Neural crest cell (in vitro differentiated cells): ENCODE measurements at regions not wholly inside any gene's neighbourhood (a gene's known extent, or its start where the extent isn't known, plus 50 kb on each side); places are given as distances from the start of the nearest gene placed in this dataset.
"Not testable (repeated sequence)": the region's sequence is repeated elsewhere in the genome, so short reads cannot be mapped to it uniquely, and the experiment has no call there.

Experiments used
- DNase-seq: peaks from one replicate; pipeline ENCODE4 v3.0.0; 2021; ENCODE audit warnings: low read depth, mixed read lengths, low spot score
- H3K27ac Mint-ChIP-seq: one replicate; pipeline ENCODE4 v1.8.0; 2021; ENCODE audit warnings: mild to moderate bottlenecking, mixed read lengths; ENCODE audit not compliant: unreplicated experiment
- H3K27me3 Mint-ChIP-seq: 2 replicates; pipeline ENCODE4 v1.8.0; 2021; ENCODE audit warnings: low read depth, mild to moderate bottlenecking, mixed read lengths
- H3K36me3 Mint-ChIP-seq: 2 replicates; pipeline ENCODE4 v1.8.0; 2021; ENCODE audit warnings: low read depth, mild to moderate bottlenecking, mixed read lengths
- H3K4me1 Mint-ChIP-seq: 2 replicates; pipeline ENCODE4 v1.8.0; 2021; ENCODE audit warnings: mixed read lengths
- H3K4me3 Mint-ChIP-seq: one replicate; pipeline ENCODE4 v1.8.0; 2021; ENCODE audit warnings: mild to moderate bottlenecking, mixed read lengths
- H3K9me3 Mint-ChIP-seq: 2 replicates; pipeline ENCODE4 v1.8.0; 2021; ENCODE audit warnings: mixed read lengths
- TF ChIP-seq, protein P1 (sequence below): fragments of 200-600 bp; sonication (generic); conservative IDR thresholded peaks from 2 replicates; pipeline ENCODE4 v1.5.0; 2021; ENCODE audit warnings: antibody characterized with exemption, mild to moderate bottlenecking

DNA sequence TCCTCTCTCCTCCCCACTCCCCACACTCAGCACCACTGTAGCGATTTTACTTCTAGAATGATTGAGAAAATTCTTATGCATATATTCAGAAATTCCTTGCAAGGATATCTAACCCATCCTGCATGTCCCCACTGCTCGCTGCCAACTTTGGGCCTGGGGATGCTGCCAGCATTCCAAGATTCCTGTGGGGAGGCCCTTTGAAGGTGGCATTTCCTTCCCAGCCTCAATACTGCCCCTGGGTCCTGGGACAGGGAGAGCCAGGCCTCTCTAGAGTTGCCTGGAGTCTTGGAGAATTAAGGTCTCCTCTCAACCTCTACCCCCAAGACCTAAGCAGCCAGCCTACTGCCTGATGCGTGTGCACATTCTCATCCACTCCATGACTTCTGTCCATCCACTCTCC is 303.5 kb downstream of the NEBL start:
- Mint-ChIP-seq H3K4me1 (peaks cover 29% of the 10 kb centered on the region), H3K36me3 (no peaks in the 10 kb centered on the region), H3K9me3 (peaks cover 2% of the 10 kb centered on the region), H3K27ac (no peak overlapping the region), H3K4me3 (no peak overlapping the region), H3K27me3 (no peaks in the 10 kb centered on the region)
- TF ChIP-seq, protein P1, sequence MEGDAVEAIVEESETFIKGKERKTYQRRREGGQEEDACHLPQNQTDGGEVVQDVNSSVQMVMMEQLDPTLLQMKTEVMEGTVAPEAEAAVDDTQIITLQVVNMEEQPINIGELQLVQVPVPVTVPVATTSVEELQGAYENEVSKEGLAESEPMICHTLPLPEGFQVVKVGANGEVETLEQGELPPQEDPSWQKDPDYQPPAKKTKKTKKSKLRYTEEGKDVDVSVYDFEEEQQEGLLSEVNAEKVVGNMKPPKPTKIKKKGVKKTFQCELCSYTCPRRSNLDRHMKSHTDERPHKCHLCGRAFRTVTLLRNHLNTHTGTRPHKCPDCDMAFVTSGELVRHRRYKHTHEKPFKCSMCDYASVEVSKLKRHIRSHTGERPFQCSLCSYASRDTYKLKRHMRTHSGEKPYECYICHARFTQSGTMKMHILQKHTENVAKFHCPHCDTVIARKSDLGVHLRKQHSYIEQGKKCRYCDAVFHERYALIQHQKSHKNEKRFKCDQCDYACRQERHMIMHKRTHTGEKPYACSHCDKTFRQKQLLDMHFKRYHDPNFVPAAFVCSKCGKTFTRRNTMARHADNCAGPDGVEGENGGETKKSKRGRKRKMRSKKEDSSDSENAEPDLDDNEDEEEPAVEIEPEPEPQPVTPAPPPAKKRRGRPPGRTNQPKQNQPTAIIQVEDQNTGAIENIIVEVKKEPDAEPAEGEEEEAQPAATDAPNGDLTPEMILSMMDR: no peak
- DNase-seq: no peak

DNA sequence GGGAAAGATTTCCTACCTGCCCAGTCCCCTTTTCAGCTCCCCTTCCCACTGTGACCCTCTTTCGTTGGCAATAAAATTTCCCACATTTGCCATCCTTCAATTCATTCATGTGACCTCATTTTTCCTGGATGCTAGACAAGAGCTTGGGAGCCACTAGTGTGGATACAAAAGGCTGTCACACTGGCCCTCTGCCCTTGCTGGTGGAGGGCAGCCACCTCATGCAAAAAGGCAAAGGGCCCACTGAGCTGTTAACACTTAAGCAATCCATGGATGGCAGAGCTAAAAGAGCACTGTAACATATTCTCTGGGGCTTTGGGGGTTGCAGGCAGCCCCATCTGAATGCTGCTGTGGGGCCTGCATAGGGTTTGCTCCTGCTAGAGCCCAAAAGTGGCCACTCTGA is 315.1 kb downstream of the NEBL start:
- Mint-ChIP-seq H3K4me1 (no peaks in the 10 kb centered on the region), H3K27me3 (no peaks in the 10 kb centered on the region), H3K4me3 (no peak overlapping the region), H3K27ac (no peak overlapping the region), H3K9me3 (peaks cover 10% of the 10 kb centered on the region), H3K36me3 (no peaks in the 10 kb centered on the region)
- TF ChIP-seq, protein P1: no peak
- no peak for DNase-seq

DNA sequence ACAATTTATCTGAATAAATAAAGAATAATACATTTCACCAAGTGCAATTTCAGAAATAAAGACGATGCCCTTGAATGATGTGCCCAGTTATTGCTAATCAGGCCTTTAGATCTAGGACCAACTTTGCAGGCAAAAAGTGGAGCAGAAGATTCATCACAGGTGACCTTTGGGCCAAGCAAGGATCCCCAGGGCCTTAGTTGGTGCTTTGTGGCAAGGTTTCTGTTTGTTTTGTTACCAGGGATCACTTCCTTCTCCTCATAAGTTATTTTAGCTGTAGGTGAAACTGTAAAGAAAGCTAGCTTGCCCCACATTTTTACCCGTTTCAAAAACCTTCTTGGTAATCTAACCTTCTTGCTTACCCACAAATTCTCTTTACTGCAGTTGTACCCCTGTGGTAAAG is 323.2 kb downstream of the NEBL start:
- TF ChIP-seq, protein P1: no peak
- Mint-ChIP-seq H3K9me3 (no peaks in the 10 kb centered on the region), H3K4me3 (no peak overlapping the region), H3K36me3 (no peaks in the 10 kb centered on the region), H3K27me3 (no peaks in the 10 kb centered on the region), H3K27ac (no peak overlapping the region), H3K4me1 (peaks cover 5% of the 10 kb centered on the region)
- DNase-seq: no peak

DNA sequence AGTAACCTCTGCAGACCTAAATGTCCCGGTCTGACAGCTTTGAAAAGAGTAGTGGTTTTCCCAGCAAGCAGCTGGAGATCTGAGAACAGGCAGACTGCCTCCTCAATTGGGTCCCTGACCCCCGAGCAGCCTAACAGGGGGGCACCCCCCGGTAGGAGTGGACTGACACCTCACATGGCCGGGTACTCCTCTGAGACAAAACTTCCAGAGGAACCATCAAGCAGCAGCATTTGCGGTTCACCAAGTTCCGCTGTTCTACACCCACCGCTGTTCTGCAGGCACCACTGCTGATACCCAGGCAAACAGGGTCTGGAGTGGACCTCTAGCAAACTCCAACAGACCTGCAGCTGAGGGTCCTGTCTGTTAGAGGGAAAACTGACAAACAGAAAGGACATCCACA is 341.1 kb downstream of the NEBL start:
- not testable (repeated sequence) for H3K36me3 Mint-ChIP-seq, H3K27me3 Mint-ChIP-seq, DNase-seq, H3K9me3 Mint-ChIP-seq, H3K4me3 Mint-ChIP-seq, H3K27ac Mint-ChIP-seq, H3K4me1 Mint-ChIP-seq

DNA sequence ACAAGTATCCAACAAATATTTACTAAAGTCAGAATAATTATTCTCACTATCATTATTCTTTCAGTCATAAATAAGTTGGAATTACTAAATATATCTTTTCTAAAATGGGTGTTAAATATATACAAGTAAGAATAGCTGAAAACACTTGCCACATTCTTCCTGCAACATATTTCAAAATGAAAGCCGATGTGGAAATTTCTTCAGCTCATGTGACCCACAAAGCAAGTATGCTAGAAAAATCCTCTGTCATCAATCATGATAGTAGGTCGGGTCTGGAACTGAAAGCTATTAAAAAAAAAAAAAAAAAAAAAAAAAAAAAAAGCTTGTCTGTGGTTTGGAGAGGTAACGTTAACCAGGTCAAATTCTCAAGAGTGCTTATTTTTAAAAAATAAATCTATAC is 344.7 kb downstream of the NEBL start:
- H3K27me3 Mint-ChIP-seq: no peaks in the 10 kb centered on the region
- no peaks in the 10 kb centered on the region for H3K4me1 Mint-ChIP-seq
- no peak overlapping the region for H3K4me3 Mint-ChIP-seq
- H3K9me3 Mint-ChIP-seq: peaks cover 4% of the 10 kb centered on the region
- peaks cover 6% of the 10 kb centered on the region for H3K36me3 Mint-ChIP-seq
- TF ChIP-seq, protein P1: no peak
- DNase-seq: no peak
- H3K27ac Mint-ChIP-seq: no peak overlapping the region

DNA sequence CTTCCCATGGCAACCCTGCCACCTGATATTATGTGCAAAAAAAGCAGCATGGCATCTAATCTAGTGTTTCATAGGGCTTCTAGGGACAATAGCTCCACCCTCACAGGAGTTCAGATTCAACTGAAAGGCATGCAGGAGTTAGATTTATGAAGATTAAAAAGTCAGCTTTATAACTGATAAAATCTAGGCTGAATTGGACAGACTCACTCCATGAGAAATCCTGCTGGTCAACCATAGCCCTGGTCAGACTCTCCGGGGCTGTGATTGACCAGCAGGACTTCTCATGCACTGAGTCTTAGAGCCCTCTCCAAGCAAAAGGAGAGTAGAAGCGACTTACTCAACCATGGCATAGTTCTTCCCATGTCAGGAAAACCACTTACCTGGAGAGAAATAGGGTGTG is 345.4 kb downstream of the NEBL start:
- DNase-seq: no peak
- no peak overlapping the region for H3K27ac Mint-ChIP-seq

More for the DNA sequence above, 345.4 kb downstream of the NEBL start:
- H3K36me3 Mint-ChIP-seq: peaks cover 6% of the 10 kb centered on the region
- TF ChIP-seq, protein P1: no peak
- no peaks in the 10 kb centered on the region for H3K4me1 Mint-ChIP-seq
- no peaks in the 10 kb centered on the region for H3K27me3 Mint-ChIP-seq
- H3K4me3 Mint-ChIP-seq: no peak overlapping the region
- H3K9me3 Mint-ChIP-seq: peaks cover 7% of the 10 kb centered on the region
